Neural cell (in vitro differentiated cells): ENCODE measurements at regions not wholly inside any gene's neighbourhood (a gene's known extent, or its start where the extent isn't known, plus 50 kb on each side); places are given as distances from the start of the nearest gene placed in this dataset.

Source experiments
- H2AFZ ChIP-seq: fragments of 200-600, 300-800 bp; sonication (generic), shearing (Covaris generic); 2 replicates; pipeline ENCODE4 v1.6.0; 2014; ENCODE audit warnings: low read depth, mild to moderate bottlenecking, antibody characterized with exemption, low read length, moderate library complexity
- H3F3A ChIP-seq: fragments of 200-600 bp; shearing (Covaris generic); 2 replicates; pipeline ENCODE4 v1.6.1; 2016; ENCODE audit warnings: mild to moderate bottlenecking, moderate library complexity, mixed read lengths, antibody characterized with exemption, low read length; ENCODE audit not compliant: insufficient read depth, poor library complexity, severe bottlenecking
- H3K27ac ChIP-seq: fragments of 200-600, 300-800 bp; sonication (generic), shearing (Covaris generic); 2 replicates; pipeline ENCODE4 v1.5.1; 2014; ENCODE audit warnings: mild to moderate bottlenecking, low read length, moderate library complexity
- H3K27me3 ChIP-seq: fragments of 300-800, 200-600 bp; sonication (generic), shearing (Covaris generic); 2 replicates; pipeline ENCODE4 v1.6.0; 2014; ENCODE audit warnings: mild to moderate bottlenecking, low read depth, low read length, moderate library complexity; ENCODE audit not compliant: insufficient read depth
- H3K36me3 ChIP-seq: fragments of 300-800, 200-600 bp; sonication (generic), shearing (Covaris generic); 2 replicates; pipeline ENCODE4 v1.5.1; 2014; ENCODE audit warnings: mild to moderate bottlenecking, antibody characterized with exemption, low read length, moderate library complexity; ENCODE audit not compliant: insufficient read depth
- H3K4me2 ChIP-seq: fragments of 300-800, 200-600 bp; sonication (generic), shearing (Covaris generic); 2 replicates; pipeline ENCODE4 v1.6.0; 2014; ENCODE audit warnings: mild to moderate bottlenecking, low read length
- H3K4me3 ChIP-seq: fragments of 300-800, 200-600 bp; sonication (generic), shearing (Covaris generic); 2 replicates; pipeline ENCODE4 v1.5.1; 2014; ENCODE audit warnings: mild to moderate bottlenecking, low read length, moderate library complexity
- H3K79me2 ChIP-seq: fragments of 200-600 bp; shearing (Covaris generic); replicated peaks from 2 replicates; pipeline ENCODE4 v1.6.0; 2014; ENCODE audit warnings: mild to moderate bottlenecking, low read length, moderate library complexity; ENCODE audit not compliant: insufficient read depth
- H3K9ac ChIP-seq: fragments of 300-800, 200-600 bp; sonication (generic), shearing (Covaris generic); 2 replicates; pipeline ENCODE4 v1.6.1; 2016; ENCODE audit warnings: mild to moderate bottlenecking, low read length, mixed read lengths
- H3K9me2 ChIP-seq: fragments of 200-600 bp; shearing (Covaris generic); 2 replicates; pipeline ENCODE4 v1.6.1; 2016; ENCODE audit warnings: mild to moderate bottlenecking, low read length, mixed read lengths; ENCODE audit not compliant: insufficient read depth
- H3K9me3 ChIP-seq: fragments of 200-600, 300-800 bp; sonication (generic), shearing (Covaris generic); 2 replicates; pipeline ENCODE4 v1.6.1; 2016; ENCODE audit warnings: mild to moderate bottlenecking, mixed run types, low read length, moderate library complexity, mixed read lengths
- H4K20me1 ChIP-seq: fragments of 200-600 bp; shearing (Covaris generic); 2 replicates; pipeline ENCODE4 v1.6.1; 2016; ENCODE audit warnings: mild to moderate bottlenecking, mixed run types; ENCODE audit not compliant: insufficient read depth
- CTCF ChIP-seq: fragments of 450-650 bp; IDR thresholded peaks from 2 replicates; pipeline ENCODE4 v1.5.1; 2014; ENCODE audit warnings: antibody characterized with exemption, mild to moderate bottlenecking, moderate library complexity; ENCODE audit not compliant: poor library complexity, severe bottlenecking
- EP300 ChIP-seq: fragments of 450-650 bp; conservative IDR thresholded peaks from 2 replicates; pipeline ENCODE4 v1.6.1; 2014; ENCODE audit warnings: antibody characterized with exemption, mild to moderate bottlenecking, moderate library complexity; ENCODE audit not compliant: poor library complexity, severe bottlenecking
- EZH2 ChIP-seq: fragments of 200-600, 300-800 bp; shearing (Covaris generic), sonication (generic); IDR thresholded peaks from 2 replicates; pipeline ENCODE4 v1.6.1; 2014; ENCODE audit warnings: antibody characterized with exemption, low read length, borderline replicate concordance, mild to moderate bottlenecking; ENCODE audit not compliant: insufficient read depth, poor library complexity, severe bottlenecking
- MXI1 ChIP-seq: fragments of 450-650 bp; conservative IDR thresholded peaks from 2 replicates; pipeline ENCODE4 v1.6.1; 2014; ENCODE audit warnings: antibody characterized with exemption, mild to moderate bottlenecking; ENCODE audit not compliant: poor library complexity, severe bottlenecking
- POLR2AphosphoS5 ChIP-seq: IDR thresholded peaks from 2 replicates; pipeline ENCODE4 v1.6.1; 2012
- RAD21 ChIP-seq: fragments of 450-650 bp; conservative IDR thresholded peaks from 2 replicates; pipeline ENCODE4 v1.6.1; 2014; ENCODE audit warnings: antibody characterized with exemption, mild to moderate bottlenecking, moderate library complexity
- REST ChIP-seq: IDR thresholded peaks from 2 replicates; pipeline ENCODE4 v1.6.1; 2012; ENCODE audit warnings: borderline replicate concordance
- SMC3 ChIP-seq: fragments of 450-650 bp; conservative IDR thresholded peaks from 2 replicates; pipeline ENCODE4 v1.6.1; 2014; ENCODE audit warnings: antibody characterized with exemption, mild to moderate bottlenecking, moderate library complexity; ENCODE audit not compliant: poor library complexity
- TAF1 ChIP-seq: IDR thresholded peaks from 2 replicates; pipeline ENCODE4 v1.6.1; 2012; ENCODE audit warnings: low read depth

- Histone ChIP-seq H2AFZ (no peak overlapping the region), H4K20me1 (no peaks in the 10 kb centered on the region), H3K36me3 (no peaks in the 10 kb centered on the region), H3K27me3 (no peaks in the 10 kb centered on the region), H3F3A (no peaks in the 10 kb centered on the region), H3K9me3 (peaks cover 4% of the 10 kb centered on the region), H3K27ac (no peak overlapping the region), H3K79me2 (no peaks in the 10 kb centered on the region), H3K9ac (no peak overlapping the region), H3K4me3 (no peak overlapping the region), H3K4me2 (no peak overlapping the region), H3K9me2 (no peaks in the 10 kb centered on the region)
- TF ChIP-seq CTCF (no peak), POLR2AphosphoS5 (no peak), REST (no peak), RAD21 (no peak), SMC3 (no peak), EZH2 (no peak), MXI1 (no peak), EP300 (no peak)
Observed at GRCh38 chr3:40627095-40627494, 102.3 kb downstream of the ZNF621 start.

DNA sequence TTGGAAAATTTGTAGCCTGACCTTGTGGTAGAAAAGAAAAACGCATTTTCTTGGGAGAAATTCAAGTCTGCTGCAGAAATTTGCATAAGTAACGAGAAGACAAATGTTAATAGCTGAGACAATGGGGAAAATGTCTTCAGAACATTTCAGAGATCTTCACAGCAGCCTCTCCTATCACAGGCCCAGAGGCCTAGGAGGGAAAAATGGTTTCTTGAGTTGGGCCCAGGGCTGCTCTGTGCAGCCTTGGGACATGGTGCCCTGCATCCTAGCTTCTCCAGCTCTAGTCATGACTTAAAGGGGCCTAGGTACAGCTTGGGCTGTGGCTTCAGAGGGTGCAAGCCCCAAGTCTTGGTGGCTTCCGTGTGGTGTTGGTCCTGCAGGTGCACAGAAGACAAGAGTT lies 104.2 kb downstream of the ZNF621 start:
- H3K9me2 ChIP-seq, result no peaks in the 10 kb centered on the region
- no peaks in the 10 kb centered on the region for H3F3A ChIP-seq
- H3K27ac ChIP-seq, result no peak overlapping the region
- no peaks in the 10 kb centered on the region for H4K20me1 ChIP-seq
- TF ChIP-seq REST (no peak), EZH2 (no peak), TAF1 (no peak), MXI1 (no peak), POLR2AphosphoS5 (no peak), CTCF (no peak), SMC3 (no peak), RAD21 (no peak), EP300 (no peak)
- H3K9me3 ChIP-seq, result no peaks in the 10 kb centered on the region
- H2AFZ ChIP-seq, result no peak overlapping the region
- no peak overlapping the region for H3K4me2 ChIP-seq
- H3K4me3 ChIP-seq, result no peak overlapping the region
- H3K9ac ChIP-seq, result no peak overlapping the region
- no peaks in the 10 kb centered on the region for H3K36me3 ChIP-seq
- H3K27me3 ChIP-seq, result no peaks in the 10 kb centered on the region
- H3K79me2 ChIP-seq, result no peaks in the 10 kb centered on the region
